ENCODE measurements at regions not wholly inside any gene's neighbourhood (a gene's known extent, or its start where the extent isn't known, plus 50 kb on each side); places are given as distances from the start of the nearest gene placed in this dataset.

DNA sequence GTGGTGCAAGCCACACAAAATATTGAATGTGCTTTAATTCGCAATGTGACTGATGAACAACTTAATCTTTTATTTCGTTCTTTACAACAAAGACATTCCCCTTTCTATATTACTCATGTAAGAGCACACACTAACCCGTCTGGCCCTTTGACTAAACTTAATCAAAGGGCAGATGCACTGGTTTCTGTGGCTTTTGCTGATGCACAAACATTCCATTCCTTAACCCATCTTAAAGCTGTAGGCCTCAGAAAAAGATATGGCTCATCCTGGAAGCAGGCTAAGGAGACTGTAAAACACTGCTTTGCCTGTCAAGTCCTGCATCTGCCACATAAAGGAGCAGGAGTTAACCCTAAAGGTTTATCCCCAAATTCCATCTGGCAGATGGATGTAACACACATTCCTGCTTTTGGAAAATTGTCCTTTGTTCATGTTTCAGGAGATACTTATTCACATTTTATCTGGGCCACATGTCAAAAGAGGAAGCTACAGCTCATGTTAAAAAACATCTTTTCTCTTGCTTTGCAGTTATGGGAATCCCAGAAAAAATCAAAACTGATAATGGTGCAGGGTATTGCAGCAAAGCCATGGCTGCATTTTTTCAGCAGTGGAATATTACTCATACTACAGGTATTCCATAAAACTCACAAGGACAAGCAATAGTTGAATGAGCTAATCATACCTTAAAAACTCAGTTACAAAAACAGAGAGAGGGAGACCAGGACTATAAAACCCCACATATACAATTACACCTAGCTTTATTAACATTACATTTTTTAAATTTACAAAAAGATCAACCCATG lies 137.2 kb downstream of the AHSP start:
- CTCF ChIA-PET, result no interaction called here
- Histone ChIP-seq H3K4me2 (replicated peaks; ENCODE audit: low read depth, low read length, poor library complexity, severe bottlenecking) (no peak overlapping the region), H3K27ac (ENCODE audit: low read length in 2 of 2) (no peak overlapping the region), H4K20me1 (ENCODE audit: control insufficient read depth, insufficient read depth, low read length, poor library complexity, severe bottlenecking) (no peaks in the 10 kb centered on the region), H3K4me3 (ENCODE audit: control extremely low read depth in 1 of 5, extremely low read depth in 1 of 5, insufficient read depth in 1 of 5, low read depth in 2 of 5, low read length in 4 of 5) (no peak overlapping the region), H3K79me2 (ENCODE audit: control insufficient read depth, insufficient read depth, low read length) (no peaks in the 10 kb centered on the region), H3K27me3 (replicated peaks in 1 of 4; ENCODE audit: control extremely low read depth in 1 of 4, control insufficient read depth in 3 of 4, insufficient read depth in 4 of 4, low read length in 3 of 4) (peaks cover 0 to 3% (median 0%) of the 10 kb centered on the region in 4 experiments), H3K9ac (ENCODE audit: low read length) (no peak overlapping the region), H3K36me3 (replicated peaks in 1 of 2; ENCODE audit: control extremely low read depth in 1 of 2, control insufficient read depth in 1 of 2, extremely low read depth in 1 of 2, insufficient read depth in 2 of 2, low read length in 1 of 2) (no peaks in the 10 kb centered on the region), H3K9me3 (ENCODE audit: control extremely low read depth in 1 of 3, control insufficient read depth in 2 of 3, insufficient read depth in 1 of 3, low read length in 2 of 3) (peaks cover 0 to 14% (median 0%) of the 10 kb centered on the region in 3 donors), H2AFZ (ENCODE audit: insufficient read depth, low read depth, low read length, poor library complexity, severe bottlenecking) (no peak overlapping the region), H3K4me1 (ENCODE audit: control insufficient read depth in 2 of 2, insufficient read depth in 2 of 2, low read length in 2 of 2) (no peaks in the 10 kb centered on the region)
- TF ChIP-seq EZH2 (IDR thresholded peaks at IDR 0.05; ENCODE audit: borderline replicate concordance, insufficient read depth, low read depth, low read length, poor library complexity, severe bottlenecking), result no peak
- TF ChIP-seq CTCF (IDR thresholded peaks at IDR 0.05), result no peak
- no peak for DNase-seq
- Mint-ChIP-seq H3K27ac (no peak overlapping the region), H3K4me1 (no peaks in the 10 kb centered on the region), H3K4me3 (no peak overlapping the region), H3K9me3 (ENCODE audit: insufficient read depth) (peaks cover 14% of the 10 kb centered on the region), H3K27me3 (peaks cover 18% of the 10 kb centered on the region)
- no peak for ATAC-seq (ENCODE audit: low read depth)
- 71% methylated on average over 3 of the region's 3 CpGs for WGBS (ENCODE audit: insufficient coverage)
- POLR2A ChIA-PET, result no interaction called here
- intact Hi-C loops (cut with micrococcal nuclease), result no loop called here

GRCh38 chr16:31674686-31675085 lies 147.0 kb downstream of the AHSP start:
- Histone ChIP-seq H3K9ac (ENCODE audit: low read length) (no peak overlapping the region), H3K4me1 (ENCODE audit: control insufficient read depth in 2 of 2, insufficient read depth in 2 of 2, low read length in 2 of 2) (no peaks in the 10 kb centered on the region), H3K79me2 (ENCODE audit: control insufficient read depth, insufficient read depth, low read length) (no peaks in the 10 kb centered on the region), H3K4me3 (ENCODE audit: control extremely low read depth in 1 of 5, extremely low read depth in 1 of 5, insufficient read depth in 1 of 5, low read depth in 2 of 5, low read length in 4 of 5) (no peak overlapping the region), H3K4me2 (replicated peaks; ENCODE audit: low read depth, low read length, poor library complexity, severe bottlenecking) (no peak overlapping the region), H2AFZ (ENCODE audit: insufficient read depth, low read depth, low read length, poor library complexity, severe bottlenecking) (no peak overlapping the region), H3K27ac (ENCODE audit: low read length in 2 of 2) (no peak overlapping the region), H3K36me3 (replicated peaks in 1 of 2; ENCODE audit: control extremely low read depth in 1 of 2, control insufficient read depth in 1 of 2, extremely low read depth in 1 of 2, insufficient read depth in 2 of 2, low read length in 1 of 2) (no peaks in the 10 kb centered on the region), H3K9me3 (ENCODE audit: control extremely low read depth in 1 of 3, control insufficient read depth in 2 of 3, insufficient read depth in 1 of 3, low read length in 2 of 3) (peaks cover 2 to 3% (median 3%) of the 10 kb centered on the region in 3 donors), H3K27me3 (replicated peaks in 1 of 4; ENCODE audit: control extremely low read depth in 1 of 4, control insufficient read depth in 3 of 4, insufficient read depth in 4 of 4, low read length in 3 of 4) (peaks cover 0 to 4% (median 0%) of the 10 kb centered on the region in 4 experiments), H4K20me1 (ENCODE audit: control insufficient read depth, insufficient read depth, low read length, poor library complexity, severe bottlenecking) (no peaks in the 10 kb centered on the region)
- no peak overlapping the region for H3K27ac Mint-ChIP-seq
- no CpG with 5 or more reads among the region's 1 CpG for WGBS (ENCODE audit: insufficient coverage)
- no peaks in the 10 kb centered on the region for H3K4me1 Mint-ChIP-seq
- H3K9me3 Mint-ChIP-seq (ENCODE audit: insufficient read depth), result peaks cover 4% of the 10 kb centered on the region
- POLR2A ChIA-PET, result no interaction called here
- no peak for ATAC-seq (ENCODE audit: low read depth)
- intact Hi-C loops (cut with micrococcal nuclease), result no loop called here
- CTCF ChIA-PET, result no interaction called here
- H3K4me3 Mint-ChIP-seq, result no peak overlapping the region
- no peak for TF ChIP-seq EZH2 (IDR thresholded peaks at IDR 0.05; ENCODE audit: borderline replicate concordance, insufficient read depth, low read depth, low read length, poor library complexity, severe bottlenecking)
- TF ChIP-seq CTCF (IDR thresholded peaks at IDR 0.05), result no peak
- H3K27me3 Mint-ChIP-seq, result peaks cover 26% of the 10 kb centered on the region
- no peak for DNase-seq
